GM04503 (cell line): ENCODE measurements at regions not wholly inside any gene's neighbourhood (a gene's known extent, or its start where the extent isn't known, plus 50 kb on each side); places are given as distances from the start of the nearest gene placed in this dataset.
"Not testable (repeated sequence)": the region's sequence is repeated elsewhere in the genome, so short reads cannot be mapped to it uniquely, and the experiment has no call there.

Experiments
- DNase-seq: peaks from one replicate; pipeline ENCODE4 v3.0.0-alpha.2; 2012; ENCODE audit warnings: low read depth

DNA sequence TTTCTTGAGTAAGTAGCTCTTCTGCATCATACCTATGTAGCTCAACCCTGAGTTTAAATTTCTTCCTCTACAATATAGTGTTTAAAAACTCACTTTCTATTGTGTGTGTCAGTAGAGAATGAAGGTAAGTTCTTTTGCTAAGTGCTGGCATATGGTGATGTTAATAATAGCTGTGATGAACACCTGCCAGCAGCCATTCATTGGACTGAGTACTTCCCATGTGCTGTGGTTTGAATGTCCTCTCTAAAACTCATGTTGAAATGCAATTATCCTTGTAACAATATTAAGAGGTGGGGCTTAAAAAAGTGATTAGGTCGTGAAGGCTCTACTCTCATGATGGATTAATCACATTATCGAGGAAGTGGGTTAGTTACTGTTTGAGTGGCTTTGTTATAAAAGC lies 645.2 kb upstream of the RGMB start:
- DNase-seq = no peak

- DNase-seq = no peak
Measured at GRCh38 chr5:98128846-98129245, 644.6 kb upstream of the RGMB start.

DNA sequence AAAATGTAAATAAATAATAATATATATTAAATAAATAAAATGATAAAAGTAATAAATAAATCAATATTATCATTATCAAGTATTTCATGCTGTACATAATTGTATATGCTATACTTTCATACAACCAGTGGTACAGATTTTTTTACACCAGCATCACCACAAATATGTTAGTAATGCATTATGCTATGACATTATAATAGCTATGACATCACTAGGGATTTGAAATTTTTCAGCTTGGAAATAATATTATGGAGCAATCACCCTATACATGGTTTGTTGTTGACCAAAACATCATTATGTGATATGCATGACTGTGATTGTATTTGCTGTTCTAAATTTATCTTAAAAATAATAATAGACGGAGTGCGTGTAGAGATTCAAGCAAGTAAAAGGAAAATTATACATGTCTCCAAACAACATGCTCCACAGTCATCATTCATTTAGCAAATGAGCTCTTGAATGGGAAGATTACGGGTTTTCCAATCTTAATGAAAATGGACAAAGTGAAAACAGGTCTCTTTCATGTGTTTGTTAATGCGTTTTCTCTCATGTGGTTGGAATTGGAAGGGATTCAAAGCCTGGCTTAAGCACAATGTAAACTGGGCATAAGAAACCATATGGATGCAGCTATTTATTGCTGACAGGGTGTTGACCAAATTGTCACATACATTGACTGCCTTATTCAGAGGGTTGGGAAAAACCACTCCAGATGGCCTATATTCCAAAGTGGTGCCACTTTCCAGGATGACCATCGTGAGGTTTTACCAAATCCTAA lies 643.0 kb upstream of the RGMB start:
- no peak for DNase-seq

GRCh38 chr5:98144116-98144515 lies 629.3 kb upstream of the RGMB start:
- DNase-seq = no peak

GRCh38 chr5:98144710-98145109 lies 628.8 kb upstream of the RGMB start:
- no peak for DNase-seq

DNA sequence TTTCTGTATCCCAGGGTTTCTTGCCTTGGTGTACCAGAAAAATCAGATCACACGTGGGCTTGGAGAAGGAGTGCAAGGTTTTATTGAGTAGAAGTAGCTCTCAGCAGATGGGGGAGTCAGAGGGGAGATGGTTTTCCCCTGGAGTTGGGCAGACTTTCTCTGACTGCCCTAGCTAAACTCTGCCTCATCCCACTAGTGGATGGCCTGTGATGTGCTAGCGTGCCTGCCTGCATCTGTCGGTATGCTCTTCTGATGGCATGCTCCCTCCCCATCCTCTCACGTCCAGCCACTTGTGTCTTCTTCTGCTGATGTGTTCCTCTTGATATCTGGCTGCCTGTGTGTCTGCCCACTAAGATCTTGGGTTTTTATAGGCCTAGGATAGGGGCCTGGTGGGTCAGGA lies 616.1 kb upstream of the RGMB start:
- DNase-seq = no peak

GRCh38 chr5:98158440-98158839 lies 615.0 kb upstream of the RGMB start:
- no peak for DNase-seq

GRCh38 chr5:98163796-98164493 lies 609.5 kb upstream of the RGMB start:
- DNase-seq = no peak

DNA sequence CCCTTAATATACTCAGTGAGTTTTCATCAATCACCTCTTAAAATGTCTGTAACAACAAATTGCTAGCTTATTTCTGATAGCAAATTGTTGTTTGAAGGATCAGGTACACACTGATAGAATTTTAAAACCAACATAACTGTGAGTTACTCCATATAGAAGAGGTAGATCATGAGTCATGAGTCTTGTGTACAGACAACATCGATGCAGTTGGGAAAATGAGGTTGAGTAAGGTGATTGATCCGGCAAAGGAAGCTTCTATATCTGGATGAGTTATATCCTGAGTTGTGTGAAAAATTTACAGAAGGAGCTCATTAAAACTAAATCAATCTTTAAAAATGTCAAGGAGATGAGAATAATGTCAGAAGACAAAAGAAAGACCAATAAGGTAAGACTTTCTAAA lies 604.6 kb upstream of the RGMB start:
- no peak for DNase-seq

DNA sequence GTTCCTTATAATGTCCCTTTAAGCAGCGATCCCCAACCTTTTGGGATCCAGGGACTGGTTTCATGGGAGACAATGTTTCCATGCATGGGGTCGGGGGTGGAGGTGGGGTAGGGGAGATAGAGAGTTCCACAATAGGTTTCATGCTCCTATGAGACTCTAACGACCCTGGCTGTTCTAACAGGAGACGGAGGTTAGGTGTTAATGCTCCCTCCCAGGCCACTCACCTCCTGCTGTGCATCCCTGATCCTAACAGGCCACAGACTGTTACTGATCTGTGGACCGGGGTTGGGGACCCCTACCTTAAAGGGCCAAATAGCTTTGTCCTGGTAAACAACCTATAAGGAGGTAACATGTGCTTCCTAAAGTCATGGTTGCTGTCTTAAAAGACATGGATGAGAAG lies 602.5 kb upstream of the RGMB start:
- no peak for DNase-seq

- peak; percentile 35 for DNase-seq
Measured at GRCh38 chr5:98173334-98173733, 600.1 kb upstream of the RGMB start.

GRCh38 chr5:98175474-98175873 lies 598.0 kb upstream of the RGMB start:
- DNase-seq = no peak

DNA sequence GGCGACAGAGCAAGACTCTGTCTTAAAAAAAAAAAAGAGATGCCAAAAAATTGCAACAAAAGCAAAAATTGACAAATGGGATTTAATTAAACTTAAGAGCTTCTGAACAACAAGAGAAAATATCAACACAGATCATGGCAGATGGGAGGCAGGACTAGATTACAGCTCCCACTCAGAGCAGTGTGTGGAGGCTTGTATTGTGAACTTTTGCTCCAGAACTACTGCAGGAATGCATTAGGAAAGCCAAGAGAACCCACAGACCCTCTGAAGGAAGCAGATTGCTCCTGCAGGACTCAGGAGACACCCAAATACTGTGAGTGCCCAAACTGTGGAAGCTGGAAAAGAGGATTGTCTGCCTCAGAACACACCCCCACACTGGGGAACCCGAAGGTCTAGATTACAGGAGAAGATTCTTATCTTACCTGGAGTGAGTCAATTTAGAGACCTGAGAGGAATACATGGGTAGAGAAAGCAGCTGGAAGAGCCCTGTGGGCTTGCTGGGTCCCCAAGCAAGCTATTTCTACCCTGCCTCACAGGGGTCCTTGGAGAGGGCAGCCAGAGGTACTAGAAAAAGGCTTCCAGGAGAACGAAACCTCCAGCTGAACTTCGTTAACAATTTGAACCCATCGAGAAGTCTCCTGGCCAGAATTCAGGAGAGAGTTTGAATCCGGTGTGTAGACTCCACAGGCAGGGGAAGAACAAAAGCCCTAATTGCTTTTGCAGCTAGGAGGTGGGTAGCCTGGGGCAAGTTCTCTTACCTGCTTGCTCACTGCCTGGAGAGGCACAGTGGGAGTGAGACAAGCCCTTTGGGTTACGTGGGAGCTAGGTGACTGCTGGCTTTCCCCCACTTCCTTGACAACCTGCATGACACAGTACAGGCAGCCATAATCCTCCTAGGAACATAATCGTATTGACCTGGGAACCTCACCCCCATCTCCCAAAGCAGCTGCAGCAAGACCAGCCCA lies 593.4 kb upstream of the RGMB start:
- DNase-seq = no peak

DNA sequence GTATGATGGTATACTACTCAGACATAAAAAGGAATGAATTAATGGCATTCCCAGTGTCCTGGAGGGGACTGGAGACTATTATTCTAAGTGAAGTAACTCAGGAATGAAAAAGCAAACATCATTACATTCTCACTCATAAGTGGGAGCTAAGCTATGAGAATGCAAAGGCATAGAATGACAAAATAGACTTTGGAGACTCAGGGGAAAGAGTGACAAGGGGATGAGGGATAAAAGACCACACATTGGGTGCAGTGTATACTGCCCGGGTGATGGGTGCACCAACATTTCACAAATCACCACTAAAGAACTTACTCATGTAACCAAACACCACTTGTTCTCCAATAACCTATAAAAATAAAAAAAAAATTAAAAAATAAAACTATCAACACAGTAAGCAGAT lies 587.3 kb upstream of the RGMB start:
- DNase-seq = no peak

DNA sequence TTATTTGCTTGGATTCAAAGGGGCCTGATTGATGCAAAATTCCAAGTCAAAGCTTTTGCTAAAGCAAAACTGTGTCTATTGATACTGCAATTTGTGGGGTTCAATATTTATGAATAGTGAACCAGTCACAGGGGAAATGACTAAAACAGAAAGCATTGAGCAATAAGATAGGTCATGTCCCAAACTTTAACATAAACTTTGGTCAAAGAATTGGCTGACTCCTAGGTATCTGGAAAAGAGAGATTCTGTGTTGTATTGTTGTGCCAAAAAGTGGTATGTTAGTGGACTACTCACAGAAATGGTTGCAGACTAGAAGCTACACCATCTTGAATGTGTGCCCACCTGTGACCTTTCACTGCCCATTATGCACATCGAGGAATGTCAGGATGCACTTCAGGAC lies 585.5 kb upstream of the RGMB start:
- no peak for DNase-seq

DNA sequence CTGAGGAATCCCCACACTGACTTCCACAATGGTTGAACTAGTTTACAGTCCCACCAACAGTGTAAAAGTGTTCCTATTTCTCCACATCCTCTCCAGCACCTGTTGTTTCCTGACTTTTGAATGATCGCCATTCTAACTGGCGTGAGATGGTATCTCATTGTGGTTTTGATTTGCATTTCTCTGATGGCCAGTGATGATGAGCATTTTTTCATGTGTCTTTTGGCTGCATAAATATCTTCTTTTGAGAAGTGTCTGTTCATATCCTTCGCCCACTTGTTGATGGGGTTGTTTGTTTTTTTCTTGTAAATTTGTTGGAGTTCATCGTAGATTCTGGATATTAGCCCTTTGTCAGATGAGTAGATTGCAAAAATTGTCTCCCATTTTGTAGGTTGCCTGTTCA lies 583.1 kb upstream of the RGMB start:
- not testable (repeated sequence) for DNase-seq

- no peak for DNase-seq
Measured at GRCh38 chr5:98193921-98194760, 579.3 kb upstream of the RGMB start.

GRCh38 chr5:98200726-98201541 lies 572.5 kb upstream of the RGMB start:
- DNase-seq = no peak

- no peak for DNase-seq
Measured at GRCh38 chr5:98204798-98205197, 568.7 kb upstream of the RGMB start.

- peak; percentile 26 for DNase-seq
Measured at GRCh38 chr5:98205691-98206461, 567.6 kb upstream of the RGMB start.
